ENCODE measurements at regions not wholly inside any gene's neighbourhood (a gene's known extent, or its start where the extent isn't known, plus 50 kb on each side); places are given as distances from the start of the nearest gene placed in this dataset.

GRCh38 chr2:45220227-45220626 lies 211.0 kb upstream of the SIX2 start:
- H3K27ac ChIP-seq: no peak overlapping the region
- DNase-seq (ENCODE audit: low spot score in 2 of 2): no peak
- no peak overlapping the region for H3K4me3 ChIP-seq
- H3K4me1 ChIP-seq: no peaks in the 10 kb centered on the region
- H3K27me3 ChIP-seq: no peaks in the 10 kb centered on the region
- intact Hi-C loops (cut with DNase I; ENCODE audit: low total_unique reads): no loop called here
- TF ChIP-seq CTCF (IDR thresholded peaks at IDR 0.05): no peak
- no peak for TF ChIP-seq POLR2AphosphoS5 (IDR thresholded peaks at IDR 0.05)
- TF ChIP-seq POLR2A (IDR thresholded peaks at IDR 0.05): no peak
- H3K9me3 ChIP-seq: no peaks in the 10 kb centered on the region
- no peaks in the 10 kb centered on the region for H3K36me3 ChIP-seq

GRCh38 chr2:45218931-45219339 lies 209.7 kb upstream of the SIX2 start:
- Histone ChIP-seq H3K27ac (no peak overlapping the region), H3K9me3 (no peaks in the 10 kb centered on the region), H3K27me3 (no peaks in the 10 kb centered on the region), H3K36me3 (no peaks in the 10 kb centered on the region), H3K4me3 (no peak overlapping the region), H3K4me1 (no peaks in the 10 kb centered on the region)
- intact Hi-C loops (cut with DNase I; ENCODE audit: low total_unique reads): no loop called here
- no peak for DNase-seq (ENCODE audit: low spot score in 2 of 2)
- TF ChIP-seq CTCF (IDR thresholded peaks at IDR 0.05): no peak
- no peak for TF ChIP-seq POLR2AphosphoS5 (IDR thresholded peaks at IDR 0.05)
- no peak for TF ChIP-seq POLR2A (IDR thresholded peaks at IDR 0.05)

GRCh38 chr2:45218297-45218696 lies 209.0 kb upstream of the SIX2 start:
- Histone ChIP-seq H3K36me3 (no peaks in the 10 kb centered on the region), H3K4me3 (no peak overlapping the region), H3K27ac (no peak overlapping the region), H3K27me3 (no peaks in the 10 kb centered on the region), H3K9me3 (no peaks in the 10 kb centered on the region), H3K4me1 (no peaks in the 10 kb centered on the region)
- intact Hi-C loops (cut with DNase I; ENCODE audit: low total_unique reads): no loop called here
- no peak for DNase-seq (ENCODE audit: low spot score in 2 of 2)
- TF ChIP-seq CTCF (IDR thresholded peaks at IDR 0.05) (no peak), POLR2AphosphoS5 (IDR thresholded peaks at IDR 0.05) (no peak), POLR2A (IDR thresholded peaks at IDR 0.05) (no peak)

GRCh38 chr2:45216118-45216517 lies 206.9 kb upstream of the SIX2 start:
- H3K27me3 ChIP-seq: no peaks in the 10 kb centered on the region
- no peak for DNase-seq (ENCODE audit: low spot score in 2 of 2)
- no peak overlapping the region for H3K4me3 ChIP-seq
- H3K9me3 ChIP-seq: no peaks in the 10 kb centered on the region
- intact Hi-C loops (cut with DNase I; ENCODE audit: low total_unique reads): no loop called here
- H3K36me3 ChIP-seq: no peaks in the 10 kb centered on the region
- H3K4me1 ChIP-seq: no peaks in the 10 kb centered on the region
- H3K27ac ChIP-seq: no peak overlapping the region
- TF ChIP-seq CTCF (IDR thresholded peaks at IDR 0.05): no peak
- no peak for TF ChIP-seq POLR2A (IDR thresholded peaks at IDR 0.05)
- TF ChIP-seq POLR2AphosphoS5 (IDR thresholded peaks at IDR 0.05): no peak

- no peak overlapping the region for H3K27ac ChIP-seq
- no peaks in the 10 kb centered on the region for H3K9me3 ChIP-seq
- DNase-seq (ENCODE audit: low spot score in 2 of 2): no peak
- TF ChIP-seq POLR2AphosphoS5 (IDR thresholded peaks at IDR 0.05) (no peak), CTCF (IDR thresholded peaks at IDR 0.05) (no peak), POLR2A (IDR thresholded peaks at IDR 0.05) (no peak)
- intact Hi-C loops (cut with DNase I; ENCODE audit: low total_unique reads): no loop called here
- no peaks in the 10 kb centered on the region for H3K4me1 ChIP-seq
- H3K27me3 ChIP-seq: no peaks in the 10 kb centered on the region
- H3K4me3 ChIP-seq: no peak overlapping the region
- no peaks in the 10 kb centered on the region for H3K36me3 ChIP-seq
Measured at GRCh38 chr2:45214550-45214949, 205.3 kb upstream of the SIX2 start.

All from breast epithelium (tissue), 4 donors.